Nephron (organoid): ENCODE measurements at regions not wholly inside any gene's neighbourhood (a gene's known extent, or its start where the extent isn't known, plus 50 kb on each side); places are given as distances from the start of the nearest gene placed in this dataset.

Experiments
- H3K27ac Mint-ChIP-seq, 3 experiments: 2 replicates each; pipeline ENCODE4 v1.8.0; 2020; ENCODE audit warnings: mixed read lengths in 3 of 3, mild to moderate bottlenecking in 2 of 3, moderate library complexity in 1 of 3
- H3K27me3 Mint-ChIP-seq: 2 replicates; pipeline ENCODE4 v1.8.0; 2021; ENCODE audit warnings: low read depth, mild to moderate bottlenecking, moderate library complexity, mixed read lengths
- H3K36me3 Mint-ChIP-seq: 2 replicates; pipeline ENCODE4 v1.8.0; 2020; ENCODE audit warnings: low read depth, mixed read lengths
- H3K4me1 Mint-ChIP-seq: 2 replicates; pipeline ENCODE4 v1.8.0; 2020; ENCODE audit warnings: mixed read lengths
- H3K4me3 Mint-ChIP-seq, 3 experiments: 2 replicates each; pipeline ENCODE4 v1.8.0; 2020; ENCODE audit warnings: mild to moderate bottlenecking in 3 of 3, mixed read lengths in 3 of 3, moderate library complexity in 2 of 3
- H3K9me3 Mint-ChIP-seq: 2 replicates; pipeline ENCODE4 v1.8.0; 2020; ENCODE audit warnings: mixed read lengths
- CTCF ChIP-seq, 3 experiments: fragments of 200-600 bp; sonication (generic); IDR thresholded peaks; one replicate each; pipeline ENCODE4 v1.5.0; 2021; ENCODE audit warnings: antibody characterized with exemption in 3 of 3; ENCODE audit not compliant: unreplicated experiment in 3 of 3

DNA sequence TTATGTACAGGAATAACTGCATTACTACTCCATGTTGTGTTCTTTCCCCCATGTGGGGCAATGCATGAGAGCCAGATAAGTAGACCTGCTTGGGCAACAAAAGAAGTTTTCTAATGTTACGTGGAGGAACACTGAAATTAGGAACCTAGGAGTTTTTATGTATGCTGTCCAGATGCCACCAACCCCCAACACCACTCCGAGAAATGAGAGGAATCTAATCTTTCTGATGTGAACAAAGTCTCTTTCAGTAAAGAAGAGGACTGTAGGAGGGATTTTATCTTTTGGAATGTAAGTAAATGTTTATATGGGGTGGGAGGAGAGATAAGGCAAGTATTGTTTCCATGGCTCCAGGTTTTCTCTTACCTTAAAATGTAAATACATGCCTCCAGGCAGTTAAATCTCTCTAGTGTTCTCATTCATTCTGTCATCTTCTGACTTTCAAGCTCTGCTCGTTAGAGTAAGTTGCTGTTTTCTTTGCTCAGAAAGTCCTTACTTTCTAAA lies 820.6 kb downstream of the PCDH17 start:
- Mint-ChIP-seq H3K4me1 (no peaks in the 10 kb centered on the region), H3K9me3 (peaks cover 18% of the 10 kb centered on the region), H3K36me3 (no peaks in the 10 kb centered on the region), H3K27me3 (no peaks in the 10 kb centered on the region), H3K27ac (no peak overlapping the region), H3K4me3 (no peak overlapping the region)
- TF ChIP-seq CTCF (IDR thresholded peaks at IDR 0.05; ENCODE audit: unreplicated experiment in 3 of 3) = no peak

DNA sequence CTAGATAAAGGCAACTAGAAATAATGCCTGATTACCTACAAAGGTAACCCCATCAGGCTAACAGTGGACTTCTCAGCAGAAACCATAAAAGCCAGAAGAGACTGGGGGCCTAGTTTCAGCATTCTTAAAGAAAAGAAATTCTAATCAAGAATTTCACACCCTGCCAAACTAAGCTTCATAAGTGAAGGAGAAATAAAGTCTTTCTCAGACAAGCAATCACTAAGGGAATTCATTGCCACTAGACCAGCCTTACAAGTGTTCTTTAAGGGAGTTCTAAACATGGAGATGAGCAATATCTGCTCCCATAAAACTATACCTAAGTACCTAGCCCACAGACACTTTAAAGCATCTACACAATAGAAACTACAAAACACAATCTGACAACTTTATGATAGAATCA lies 823.5 kb downstream of the PCDH17 start:
- Mint-ChIP-seq H3K36me3 (no peaks in the 10 kb centered on the region), H3K4me1 (no peaks in the 10 kb centered on the region), H3K27me3 (no peaks in the 10 kb centered on the region), H3K27ac (no peak overlapping the region), H3K9me3 (peaks cover 18% of the 10 kb centered on the region), H3K4me3 (no peak overlapping the region)
- no peak for TF ChIP-seq CTCF (IDR thresholded peaks at IDR 0.05; ENCODE audit: unreplicated experiment in 3 of 3)

DNA sequence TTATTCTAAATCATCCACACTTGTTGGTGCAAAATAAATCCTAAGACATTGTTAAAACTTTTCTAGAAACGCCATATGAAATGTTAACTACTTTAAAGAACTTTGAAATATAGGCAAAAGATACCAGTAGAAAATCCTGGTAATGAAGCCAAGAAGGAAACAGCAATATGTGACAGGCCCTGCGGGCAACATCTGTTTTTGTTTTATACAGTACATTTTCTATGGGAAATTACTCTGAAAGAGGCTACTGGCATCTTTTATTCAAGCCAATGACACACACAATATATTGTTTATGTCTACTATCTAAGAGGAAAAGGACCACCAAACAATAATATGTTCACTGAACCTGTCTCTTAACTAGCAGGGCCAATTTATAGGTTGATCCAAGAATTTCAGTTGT lies 829.7 kb downstream of the PCDH17 start:
- no peak for TF ChIP-seq CTCF (IDR thresholded peaks at IDR 0.05; ENCODE audit: unreplicated experiment in 3 of 3)
- Mint-ChIP-seq H3K36me3 (no peaks in the 10 kb centered on the region), H3K9me3 (peaks cover 3% of the 10 kb centered on the region), H3K4me1 (no peaks in the 10 kb centered on the region), H3K27me3 (no peaks in the 10 kb centered on the region), H3K27ac (peak overlapping the region in 2 of 3 experiments; percentile 44 to 45), H3K4me3 (no peak overlapping the region)

GRCh38 chr13:58463841-58464240 lies 832.3 kb downstream of the PCDH17 start:
- Mint-ChIP-seq H3K27me3 (no peaks in the 10 kb centered on the region), H3K9me3 (no peaks in the 10 kb centered on the region), H3K4me3 (no peak overlapping the region), H3K27ac (no peak overlapping the region), H3K36me3 (no peaks in the 10 kb centered on the region), H3K4me1 (no peaks in the 10 kb centered on the region)
- no peak for TF ChIP-seq CTCF (IDR thresholded peaks at IDR 0.05; ENCODE audit: unreplicated experiment in 3 of 3)

- Mint-ChIP-seq H3K27ac (no peak overlapping the region), H3K4me1 (no peaks in the 10 kb centered on the region), H3K27me3 (no peaks in the 10 kb centered on the region), H3K36me3 (no peaks in the 10 kb centered on the region), H3K9me3 (no peaks in the 10 kb centered on the region), H3K4me3 (no peak overlapping the region)
- no peak for TF ChIP-seq CTCF (IDR thresholded peaks at IDR 0.05; ENCODE audit: unreplicated experiment in 3 of 3)
Measured at GRCh38 chr13:58467176-58467575, 835.6 kb downstream of the PCDH17 start.

DNA sequence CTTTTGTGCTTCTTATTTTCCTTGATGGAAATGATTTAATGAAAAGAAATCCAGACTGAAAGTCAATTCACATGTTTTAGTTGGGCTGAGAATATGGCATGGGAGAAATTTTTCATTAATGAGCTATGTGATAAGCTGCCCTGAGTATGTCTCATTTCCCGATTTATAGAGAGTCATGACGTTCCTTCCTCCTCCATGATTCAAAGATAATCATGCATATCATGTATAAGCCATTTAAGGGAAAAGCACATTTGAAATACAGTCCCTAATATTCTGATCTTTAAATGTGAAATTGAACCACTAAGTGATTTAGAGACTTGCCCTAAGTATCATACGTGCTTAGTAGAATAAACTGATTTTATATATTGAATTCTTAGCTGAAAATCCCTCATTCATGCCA lies 840.9 kb downstream of the PCDH17 start:
- H3K27ac Mint-ChIP-seq = no peak overlapping the region
- no peak overlapping the region for H3K4me3 Mint-ChIP-seq
- H3K9me3 Mint-ChIP-seq = no peaks in the 10 kb centered on the region
- H3K4me1 Mint-ChIP-seq = peaks cover 8% of the 10 kb centered on the region
- H3K27me3 Mint-ChIP-seq = peaks cover 5% of the 10 kb centered on the region
- H3K36me3 Mint-ChIP-seq = no peaks in the 10 kb centered on the region
- no peak for TF ChIP-seq CTCF (IDR thresholded peaks at IDR 0.05; ENCODE audit: unreplicated experiment in 3 of 3)
